ENCODE measurements at regions not wholly inside any gene's neighbourhood (a gene's known extent, or its start where the extent isn't known, plus 50 kb on each side); places are given as distances from the start of the nearest gene placed in this dataset.

- DNase-seq (ENCODE audit: low read depth): no peak
Observed at GRCh38 chr11:15698855-15699254, 584.1 kb downstream of the INSC start.

GRCh38 chr11:15699978-15700377, 585.3 kb downstream of the INSC start:
- DNase-seq (ENCODE audit: low read depth): no peak

GRCh38 chr11:15700456-15700855, 585.7 kb downstream of the INSC start:
- no peak for DNase-seq (ENCODE audit: low read depth)

- DNase-seq (ENCODE audit: low read depth): no peak
Observed at GRCh38 chr11:15704064-15704463, 589.3 kb downstream of the INSC start.

GRCh38 chr11:15704556-15704955, 589.8 kb downstream of the INSC start:
- no peak for DNase-seq (ENCODE audit: low read depth)

GRCh38 chr11:15705891-15706290, 591.2 kb downstream of the INSC start:
- DNase-seq (ENCODE audit: low read depth): no peak

GRCh38 chr11:15707194-15707593, 592.5 kb downstream of the INSC start:
- no peak for DNase-seq (ENCODE audit: low read depth)

- no peak for DNase-seq (ENCODE audit: low read depth)
Observed at GRCh38 chr11:15707971-15708370, 593.2 kb downstream of the INSC start.

GRCh38 chr11:15710580-15711275, 596.0 kb downstream of the INSC start:
- DNase-seq (ENCODE audit: low read depth): no peak

GRCh38 chr11:15711311-15711710, 596.6 kb downstream of the INSC start:
- DNase-seq (ENCODE audit: low read depth): no peak

GRCh38 chr11:15714641-15715399, 600.1 kb downstream of the INSC start:
- DNase-seq (ENCODE audit: low read depth): no peak

- DNase-seq (ENCODE audit: low read depth): no peak
Observed at GRCh38 chr11:15716550-15716949, 601.8 kb downstream of the INSC start.

GRCh38 chr11:15720460-15720859, 605.7 kb downstream of the INSC start:
- DNase-seq (ENCODE audit: low read depth): no peak

- no peak for DNase-seq (ENCODE audit: low read depth)
Observed at GRCh38 chr11:15723966-15724365, 609.2 kb downstream of the INSC start.

- DNase-seq (ENCODE audit: low read depth): no peak
Observed at GRCh38 chr11:15724601-15725000, 609.9 kb downstream of the INSC start.

- no peak for DNase-seq (ENCODE audit: low read depth)
Observed at GRCh38 chr11:15725246-15725645, 610.5 kb downstream of the INSC start.

- DNase-seq (ENCODE audit: low read depth): no peak
Observed at GRCh38 chr11:15726221-15726746, 611.6 kb downstream of the INSC start.

GRCh38 chr11:15726893-15727519, 612.3 kb downstream of the INSC start:
- DNase-seq (ENCODE audit: low read depth): no peak

- DNase-seq (ENCODE audit: low read depth): no peak
Observed at GRCh38 chr11:15727520-15727914, 612.8 kb downstream of the INSC start.

- DNase-seq (ENCODE audit: low read depth): no peak
Observed at GRCh38 chr11:15728207-15728606, 613.5 kb downstream of the INSC start.

GRCh38 chr11:15730263-15730994, 615.7 kb downstream of the INSC start:
- no peak for DNase-seq (ENCODE audit: low read depth)

- DNase-seq (ENCODE audit: low read depth): no peak
Observed at GRCh38 chr11:15730995-15731385, 616.3 kb downstream of the INSC start.

All from activated T-helper 1 cell treated with Interleukin-2 at 50 U/mL for 16 hours (primary cell).